ENCODE measurements at regions not wholly inside any gene's neighbourhood (a gene's known extent, or its start where the extent isn't known, plus 50 kb on each side); places are given as distances from the start of the nearest gene placed in this dataset.
A peak's percentile ranks its signal among the peaks of the same experiment; 100 is the strongest.

DNA sequence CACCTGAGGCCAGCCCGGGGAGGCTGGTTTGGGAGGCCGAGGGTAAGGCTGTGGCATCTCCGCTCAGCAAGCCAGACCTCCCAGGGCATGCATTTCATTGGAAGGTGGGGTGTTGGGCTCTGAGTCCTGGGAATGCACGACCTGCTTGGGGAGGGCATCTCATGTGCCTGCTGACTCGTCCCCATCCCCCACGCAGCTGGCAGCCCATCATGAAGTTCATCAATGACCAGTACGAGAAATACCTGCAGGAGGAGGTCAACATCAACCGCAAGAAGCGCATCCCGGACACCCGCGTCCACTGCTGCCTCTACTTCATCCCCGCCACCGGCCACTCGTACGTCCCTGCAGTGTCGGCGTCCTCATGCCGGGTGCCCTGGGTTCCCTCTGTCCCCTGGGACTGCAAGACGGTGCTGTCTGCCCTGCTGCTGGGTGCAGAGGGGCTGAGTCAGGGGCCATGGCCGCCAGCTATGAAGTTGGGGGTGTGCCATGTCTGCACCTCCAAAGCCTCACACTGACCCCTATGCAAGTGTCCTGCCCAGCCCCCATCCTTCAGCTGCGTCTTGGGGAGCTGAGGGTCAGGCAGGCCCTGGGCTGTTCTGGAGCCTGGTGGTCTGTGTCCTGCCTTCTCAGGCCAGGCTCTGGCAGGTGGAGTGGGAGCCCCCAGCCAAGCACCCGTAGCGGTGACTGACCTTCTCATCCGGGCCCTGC lies 347.9 kb downstream of the SEC14L1 start:
- no peak for DNase-seq (ENCODE audit: low spot score)

DNA sequence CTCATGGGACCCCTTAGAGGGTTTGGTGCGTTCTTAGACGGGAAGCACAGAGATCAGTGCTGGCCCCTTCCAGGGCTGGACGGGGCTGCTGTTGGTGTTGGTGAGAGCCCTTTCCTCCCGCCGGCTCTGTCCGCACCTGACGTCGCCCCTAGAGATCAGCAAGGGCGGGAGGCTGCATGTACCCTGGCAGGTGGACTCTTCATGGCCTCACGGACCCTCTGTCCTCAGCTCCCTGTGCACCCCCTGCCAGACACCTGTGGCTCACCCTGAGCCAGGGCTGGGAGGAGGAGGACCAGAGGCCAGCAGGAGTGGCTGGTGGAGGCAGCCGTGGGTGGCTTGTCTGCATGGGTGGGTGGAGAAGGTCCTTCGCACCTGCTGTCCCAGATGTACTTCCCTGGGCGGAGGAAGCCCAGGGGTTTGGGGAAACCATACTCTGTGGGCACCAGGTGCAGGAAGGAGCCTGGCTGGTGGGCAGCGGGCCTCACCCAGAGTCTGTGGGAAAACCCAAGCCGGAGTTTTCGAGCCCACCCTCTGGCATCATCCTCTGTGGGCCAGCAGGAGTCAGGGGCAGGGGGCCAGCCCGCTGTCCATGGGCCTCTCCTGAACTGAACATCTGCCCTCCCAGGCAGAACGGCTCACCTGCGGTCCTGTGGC lies 348.6 kb downstream of the SEC14L1 start:
- DNase-seq (ENCODE audit: low spot score): no peak

DNA sequence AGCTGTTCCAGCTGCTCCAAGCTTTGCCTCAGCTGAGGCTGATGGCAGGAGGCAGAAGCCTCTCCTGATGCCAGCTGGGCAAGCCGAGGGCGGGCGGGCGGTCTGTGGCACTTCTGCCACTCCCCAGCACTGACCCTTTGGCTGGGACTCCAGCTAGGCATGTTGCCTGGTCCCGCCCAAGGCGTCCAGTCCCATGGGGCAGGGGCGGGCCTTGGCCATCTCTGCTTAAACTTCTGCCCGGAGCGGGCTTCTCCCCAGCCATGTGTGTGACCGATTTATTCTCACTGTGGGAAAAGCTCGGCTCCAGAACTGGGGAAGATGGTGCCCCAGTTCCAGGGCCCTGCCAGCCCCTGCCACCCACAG lies 349.1 kb downstream of the SEC14L1 start:
- no peak for DNase-seq (ENCODE audit: low spot score)

DNA sequence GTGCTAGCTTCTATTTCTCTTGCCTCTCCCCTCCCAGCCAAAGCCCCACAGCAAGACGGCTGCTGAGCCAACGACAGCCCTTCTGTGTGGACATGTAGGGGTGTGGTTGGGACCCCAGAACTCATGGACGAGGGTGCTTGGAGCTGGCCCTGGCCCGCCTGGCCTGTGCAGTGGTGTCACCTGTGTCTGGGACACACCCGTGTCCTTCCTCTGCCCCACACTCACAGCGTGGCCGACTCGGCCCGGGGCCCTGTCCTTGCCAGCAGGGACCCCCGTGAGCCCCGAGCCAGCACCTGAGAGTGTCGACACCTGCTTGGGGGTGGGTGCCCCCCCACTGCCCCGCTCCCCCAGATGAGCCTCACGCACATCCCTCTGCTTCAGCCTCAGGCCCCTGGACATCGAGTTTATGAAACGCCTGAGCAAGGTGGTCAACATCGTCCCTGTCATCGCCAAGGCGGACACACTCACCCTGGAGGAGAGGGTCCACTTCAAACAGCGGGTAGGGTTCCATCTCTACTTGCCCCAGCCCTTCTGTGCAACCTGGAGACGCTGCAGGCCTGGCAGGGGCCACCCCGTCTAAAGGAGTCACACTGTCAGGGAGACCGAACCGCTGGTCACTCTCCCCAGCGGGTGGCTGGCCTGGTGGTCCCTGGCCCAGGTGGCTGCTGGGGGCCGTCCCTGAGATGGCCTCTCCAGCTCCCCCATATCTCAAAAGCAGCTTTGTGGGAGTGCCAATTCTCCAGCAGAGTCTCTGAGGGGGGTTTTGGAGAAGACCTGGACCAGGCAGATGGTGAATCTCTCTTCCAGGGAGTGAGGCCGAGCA lies 349.8 kb downstream of the SEC14L1 start:
- no peak for DNase-seq (ENCODE audit: low spot score)

DNA sequence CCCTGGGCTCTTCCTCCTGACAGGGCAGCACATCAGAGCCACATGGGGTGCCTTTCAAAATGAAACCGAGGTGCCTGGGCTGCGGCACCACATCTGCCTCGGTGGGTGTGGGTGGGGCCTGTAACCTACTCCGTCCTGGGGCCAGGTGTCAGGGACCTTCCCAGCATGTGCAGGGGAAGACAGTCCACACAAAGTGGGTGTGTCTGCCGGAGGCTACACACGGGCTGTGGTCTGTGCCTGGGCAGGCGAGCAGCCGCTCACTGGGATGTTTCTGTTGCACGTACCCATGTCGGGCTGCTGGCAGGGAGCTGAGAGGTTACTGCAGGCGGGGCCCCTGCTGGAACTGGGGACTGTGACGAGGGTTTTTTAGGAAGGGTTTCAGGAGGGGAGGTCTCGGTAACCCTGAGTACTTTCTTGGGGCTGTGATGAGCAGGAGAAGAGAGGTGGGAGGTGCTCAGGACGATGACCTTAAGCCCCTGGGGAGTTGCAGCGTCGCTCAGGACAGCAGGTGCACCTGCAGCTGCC lies 351.2 kb downstream of the SEC14L1 start:
- peak; percentile 65 for DNase-seq (ENCODE audit: low spot score)

DNA sequence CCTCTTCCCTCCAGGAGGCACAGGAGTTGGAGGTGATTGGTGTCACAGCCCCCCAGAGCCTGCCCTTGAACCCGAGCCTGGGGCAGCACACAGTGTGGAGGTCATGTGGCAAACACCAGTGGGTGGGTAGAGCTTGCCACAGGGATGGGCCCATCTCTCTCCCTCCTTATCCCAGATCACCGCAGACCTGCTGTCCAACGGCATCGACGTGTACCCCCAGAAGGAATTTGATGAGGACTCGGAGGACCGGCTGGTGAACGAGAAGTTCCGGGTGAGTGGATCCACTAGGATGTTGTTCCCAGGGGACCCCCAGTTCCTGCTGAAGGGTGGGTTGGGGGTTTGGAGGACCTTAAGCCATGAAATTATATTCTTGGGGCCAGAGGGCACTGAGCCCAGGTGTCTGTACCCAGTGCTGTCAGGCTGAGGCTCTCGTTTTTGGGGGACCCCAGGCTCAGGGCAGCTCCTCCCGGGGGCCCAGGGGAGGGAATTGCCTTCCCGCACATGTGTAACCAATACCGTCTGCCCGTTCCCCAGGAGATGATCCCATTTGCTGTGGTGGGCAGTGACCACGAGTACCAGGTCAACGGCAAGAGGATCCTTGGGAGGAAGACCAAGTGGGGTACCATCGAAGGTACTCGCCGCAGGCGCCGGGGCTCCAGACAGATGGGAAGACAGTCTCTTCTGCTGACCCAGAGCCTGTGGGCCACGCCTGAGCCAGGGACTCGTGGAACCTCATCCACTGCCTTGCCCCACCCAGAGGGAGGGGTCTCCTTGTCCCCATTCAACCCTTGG lies 351.9 kb downstream of the SEC14L1 start:
- DNase-seq (ENCODE audit: low spot score): no peak

DNA sequence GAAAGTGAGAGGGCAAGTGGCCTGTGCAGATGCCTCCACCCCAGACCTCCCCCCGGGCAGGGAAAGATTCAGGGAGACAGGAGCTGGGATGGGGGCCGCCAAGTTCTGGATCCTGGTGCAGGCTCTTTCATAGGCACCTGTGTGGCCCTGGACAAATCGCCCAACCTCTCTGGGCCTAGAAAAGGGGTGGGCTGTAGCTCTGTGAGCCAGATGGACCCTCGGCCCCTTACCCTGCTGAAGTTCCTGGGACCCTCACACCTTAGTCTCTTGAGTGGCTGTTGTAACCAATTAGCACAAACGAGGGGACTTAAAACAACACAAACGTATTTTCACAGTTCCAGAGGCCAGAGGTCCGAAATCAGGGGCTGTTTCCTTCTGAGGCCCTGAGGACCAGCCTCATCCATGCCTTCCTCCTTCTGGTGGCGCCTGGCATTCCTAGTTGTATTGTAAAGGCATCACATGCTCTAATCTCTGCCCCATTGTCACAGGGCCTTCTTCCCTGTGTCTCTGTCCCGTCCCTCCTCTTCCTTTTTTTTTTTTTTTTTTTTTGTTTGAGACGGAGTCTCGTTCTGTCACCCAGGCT lies 352.6 kb downstream of the SEC14L1 start:
- DNase-seq (ENCODE audit: low spot score): no peak

DNA sequence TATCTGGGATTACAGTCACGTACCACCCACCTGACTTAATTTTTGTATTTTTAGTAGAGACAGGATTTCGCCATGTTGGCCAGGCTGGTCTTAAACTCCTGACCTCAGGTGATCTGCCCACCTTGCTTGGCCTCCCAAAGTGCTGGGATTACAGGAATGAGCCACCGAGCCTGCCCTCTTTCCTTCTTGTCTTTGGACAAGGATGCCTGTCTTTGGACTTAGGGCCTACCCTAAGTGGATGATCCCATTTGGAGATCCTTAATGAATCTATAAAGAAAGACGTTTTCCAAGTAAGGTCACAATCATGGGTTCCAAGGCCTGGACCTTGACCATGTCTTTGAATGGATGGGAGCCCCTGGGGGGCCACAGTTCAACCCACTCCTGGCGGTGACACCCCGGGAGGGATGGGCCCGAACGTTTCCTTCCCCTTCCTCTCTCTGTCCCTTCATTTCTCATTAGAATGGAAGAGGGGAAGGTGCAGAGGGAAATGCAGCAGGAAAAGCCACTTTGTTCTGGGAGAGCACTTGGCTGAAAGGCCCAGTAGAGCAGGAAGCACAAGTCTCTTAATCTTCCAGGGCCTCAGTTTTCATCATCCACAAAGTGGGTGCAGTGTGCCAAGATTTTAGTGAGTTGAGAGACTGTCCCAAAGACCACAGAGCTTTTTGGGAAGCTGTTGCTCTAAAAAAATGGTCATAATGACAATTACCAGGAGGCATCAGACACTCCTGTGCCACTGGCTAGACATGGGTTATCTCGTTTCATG lies 353.3 kb downstream of the SEC14L1 start:
- no peak for DNase-seq (ENCODE audit: low spot score)

DNA sequence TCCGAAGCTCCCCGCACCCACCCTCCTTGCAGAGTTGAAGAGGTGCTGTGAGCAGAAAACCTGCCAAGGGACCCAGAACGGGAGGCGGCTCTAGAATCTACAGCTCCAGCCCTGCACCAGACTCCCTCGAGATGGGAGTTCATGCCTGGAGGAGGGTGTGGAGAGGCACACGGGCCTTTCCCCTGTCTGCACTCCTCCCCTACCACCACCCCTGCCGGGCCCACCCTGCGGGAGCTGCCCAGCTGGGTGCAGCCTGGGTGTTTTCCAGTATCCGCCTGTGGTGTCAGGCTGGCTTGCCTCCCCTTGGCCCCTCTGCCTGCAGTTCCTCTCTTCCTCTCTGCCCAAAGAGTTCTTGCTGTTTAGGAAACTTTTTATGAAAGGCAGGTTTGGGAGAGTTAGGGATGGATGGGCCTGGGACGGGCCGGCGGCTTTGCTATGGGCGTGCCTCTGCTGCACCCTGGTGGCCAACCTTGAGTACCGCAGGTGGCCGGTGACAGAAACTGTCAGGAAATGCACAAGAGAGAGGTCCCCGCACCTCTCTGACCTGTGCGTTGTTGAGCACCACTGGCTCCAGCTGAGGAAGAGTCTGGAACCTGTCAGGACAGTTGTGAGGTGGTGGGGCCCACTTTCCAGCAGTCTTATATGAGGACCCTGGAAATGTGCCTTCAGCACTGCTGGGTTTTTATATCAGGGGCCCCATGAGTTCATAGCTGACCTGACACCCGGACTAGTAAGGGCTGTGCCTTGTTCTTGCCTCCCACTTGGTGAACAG lies 354.1 kb downstream of the SEC14L1 start:
- peak; percentile 85 for DNase-seq (ENCODE audit: low spot score)

DNA sequence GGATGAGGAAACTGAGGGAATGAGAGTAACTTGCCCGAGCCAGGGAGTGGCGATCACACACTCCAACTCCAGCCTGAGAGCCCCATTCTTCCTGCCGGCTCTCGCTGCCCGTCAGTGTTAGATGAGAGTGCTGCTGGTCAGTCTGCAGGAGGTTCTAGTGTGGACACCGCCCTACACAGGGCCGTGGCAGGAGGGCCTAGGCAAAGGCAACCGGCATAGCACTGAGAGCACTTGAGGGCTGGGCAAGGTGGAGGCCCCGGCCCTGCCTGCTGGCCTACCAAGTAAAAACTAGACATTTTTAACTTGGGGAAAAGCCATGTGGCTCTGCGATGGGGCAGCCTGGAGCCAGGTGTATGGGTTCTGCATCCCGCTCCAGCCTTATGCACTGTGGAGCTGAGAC lies 354.8 kb downstream of the SEC14L1 start:
- DNase-seq (ENCODE audit: low spot score): no peak

DNA sequence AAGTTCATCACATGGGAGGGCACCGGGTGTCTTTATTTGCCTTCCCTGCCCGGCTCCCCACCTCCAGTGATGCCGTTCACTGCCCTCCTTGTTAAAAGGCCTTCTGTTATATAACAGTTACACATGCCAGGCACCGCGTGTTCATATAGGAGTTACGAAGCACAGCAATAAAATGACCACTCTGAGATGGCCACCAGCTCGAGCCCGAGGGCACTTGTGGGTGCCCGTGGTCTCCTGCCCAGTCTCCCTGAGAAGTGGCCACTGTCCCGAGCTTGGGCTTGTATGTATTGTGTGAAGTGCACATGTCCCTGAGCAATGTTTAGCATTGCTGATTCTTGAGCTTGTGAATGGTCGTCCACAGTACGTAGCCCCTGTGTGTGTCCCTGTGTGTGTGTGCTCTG lies 355.6 kb downstream of the SEC14L1 start:
- no peak for DNase-seq (ENCODE audit: low spot score)

DNA sequence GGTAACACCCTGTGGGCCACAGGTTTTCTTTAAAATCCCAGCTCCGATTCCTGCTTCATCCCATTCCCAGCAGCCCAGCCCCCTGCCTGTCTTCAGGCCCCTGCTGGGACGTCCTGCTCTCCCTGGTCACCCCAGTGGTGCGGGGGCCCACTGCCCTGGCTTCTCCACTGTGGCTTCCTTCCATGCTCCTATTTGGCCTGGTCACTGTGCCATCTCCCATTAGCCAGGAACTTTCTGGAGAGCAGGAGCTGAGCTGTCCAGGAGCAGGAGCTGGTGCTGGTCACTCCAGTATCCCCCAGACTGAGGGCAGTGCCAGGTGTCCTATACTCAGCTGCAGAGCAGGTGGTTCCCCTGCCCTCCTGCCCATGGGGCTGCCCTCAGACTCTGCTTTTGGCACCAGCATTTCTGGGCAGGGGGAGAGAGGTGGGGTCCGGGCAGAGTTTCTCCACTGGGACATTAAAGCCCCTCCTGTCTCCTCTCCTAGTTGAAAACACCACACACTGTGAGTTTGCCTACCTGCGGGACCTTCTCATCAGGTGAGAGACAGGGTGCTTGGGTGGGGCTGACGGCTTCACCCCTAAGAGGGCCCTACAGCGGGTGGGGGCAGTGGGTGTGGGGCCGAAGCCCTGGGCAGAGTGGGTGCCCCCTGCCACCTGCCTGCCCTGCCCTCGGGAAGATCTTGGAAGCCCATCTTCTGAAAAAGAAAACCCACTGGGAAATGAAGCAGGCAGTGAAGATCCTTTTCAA lies 356.2 kb downstream of the SEC14L1 start:
- DNase-seq (ENCODE audit: low spot score): no peak

DNA sequence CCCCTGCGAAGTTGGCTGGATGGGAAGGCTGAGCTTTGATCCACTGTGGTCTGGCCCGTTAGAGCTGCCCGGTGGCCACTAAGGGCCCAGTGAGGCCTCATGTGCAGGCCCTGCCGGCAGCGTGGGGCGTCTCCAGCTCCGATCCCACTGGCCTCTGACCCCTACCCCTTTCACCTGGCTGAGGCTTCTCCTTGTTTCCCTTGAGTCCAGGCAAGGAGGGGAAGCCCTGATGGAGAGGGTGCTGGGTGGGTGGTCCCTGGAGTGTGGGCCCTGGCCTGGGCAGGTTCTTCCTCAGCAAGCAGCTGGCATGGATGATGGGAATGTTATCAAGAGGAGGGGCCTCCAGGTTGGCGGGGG lies 356.8 kb downstream of the SEC14L1 start:
- DNase-seq (ENCODE audit: low spot score): no peak

DNA sequence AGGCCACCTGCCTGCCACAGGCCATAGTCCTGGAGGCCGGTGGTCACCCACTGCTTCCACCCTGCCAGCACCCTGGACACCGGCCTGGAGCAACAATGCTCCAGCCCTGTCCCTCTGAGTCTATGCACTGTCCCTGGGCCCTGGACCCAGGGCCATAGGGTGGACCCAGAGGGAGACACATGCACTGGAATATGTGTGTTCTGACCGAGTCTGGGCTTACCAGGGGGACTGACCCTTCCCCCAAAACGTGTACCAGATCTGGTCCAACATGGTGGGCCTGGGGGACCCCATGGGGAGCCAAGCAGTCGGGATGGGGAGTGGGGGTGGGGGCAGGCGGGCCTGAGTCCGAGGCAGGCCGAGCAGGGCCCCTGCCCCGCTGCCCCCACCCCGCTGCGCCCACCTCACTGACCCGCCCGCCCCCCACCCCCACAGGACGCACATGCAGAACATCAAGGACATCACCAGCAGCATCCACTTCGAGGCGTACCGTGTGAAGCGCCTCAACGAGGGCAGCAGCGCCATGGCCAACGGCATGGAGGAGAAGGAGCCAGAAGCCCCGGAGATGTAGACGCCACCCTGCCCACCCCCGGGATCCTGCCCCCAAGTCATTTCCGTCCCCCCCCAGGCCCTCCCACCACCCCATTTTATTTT lies 357.4 kb downstream of the SEC14L1 start:
- no peak for DNase-seq (ENCODE audit: low spot score)

DNA sequence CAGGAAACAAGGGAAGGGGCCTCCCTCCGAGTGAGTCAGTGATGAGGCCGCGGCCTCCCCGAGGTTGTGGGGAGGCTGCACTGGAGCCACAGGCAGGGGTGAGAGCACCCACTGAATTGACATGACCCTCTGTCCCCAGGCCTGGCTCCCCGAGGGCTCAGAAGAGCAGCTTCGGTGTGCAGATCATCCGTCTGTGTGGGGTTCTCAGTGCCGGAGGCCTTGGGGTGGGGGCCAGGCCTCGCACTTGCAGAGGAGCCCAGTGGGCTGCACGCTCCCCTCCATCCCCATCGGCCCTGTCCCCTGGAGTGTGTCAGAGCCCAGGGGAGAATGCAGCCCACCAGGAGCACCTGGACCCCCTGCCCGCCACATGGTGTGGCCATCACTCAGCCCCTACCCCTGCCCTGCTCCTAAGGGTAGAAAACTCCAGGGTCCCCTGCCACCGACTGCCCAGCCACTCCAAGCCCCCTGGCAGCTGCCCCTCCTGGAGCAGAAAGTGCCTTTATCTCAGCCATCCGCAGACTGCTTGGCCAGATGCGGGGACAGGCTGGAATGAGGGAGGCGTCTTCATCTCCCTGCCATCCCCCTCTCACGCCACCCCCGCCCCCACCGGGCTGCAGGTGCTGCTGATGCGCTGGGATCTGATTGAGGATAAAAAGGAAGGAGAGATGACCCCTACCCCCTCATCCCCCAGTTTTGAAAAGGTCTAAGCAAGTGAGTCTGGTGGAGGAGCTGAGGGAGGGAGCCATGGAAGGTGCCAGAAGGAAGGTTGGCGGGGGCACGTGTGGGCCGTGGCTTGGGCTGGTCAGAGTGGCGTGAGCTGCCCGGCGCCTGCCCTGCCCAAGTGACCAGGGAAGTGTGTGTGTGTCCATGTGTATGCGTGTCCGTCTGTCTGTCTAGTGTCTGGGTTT lies 358.3 kb downstream of the SEC14L1 start:
- DNase-seq (ENCODE audit: low spot score): no peak

DNA sequence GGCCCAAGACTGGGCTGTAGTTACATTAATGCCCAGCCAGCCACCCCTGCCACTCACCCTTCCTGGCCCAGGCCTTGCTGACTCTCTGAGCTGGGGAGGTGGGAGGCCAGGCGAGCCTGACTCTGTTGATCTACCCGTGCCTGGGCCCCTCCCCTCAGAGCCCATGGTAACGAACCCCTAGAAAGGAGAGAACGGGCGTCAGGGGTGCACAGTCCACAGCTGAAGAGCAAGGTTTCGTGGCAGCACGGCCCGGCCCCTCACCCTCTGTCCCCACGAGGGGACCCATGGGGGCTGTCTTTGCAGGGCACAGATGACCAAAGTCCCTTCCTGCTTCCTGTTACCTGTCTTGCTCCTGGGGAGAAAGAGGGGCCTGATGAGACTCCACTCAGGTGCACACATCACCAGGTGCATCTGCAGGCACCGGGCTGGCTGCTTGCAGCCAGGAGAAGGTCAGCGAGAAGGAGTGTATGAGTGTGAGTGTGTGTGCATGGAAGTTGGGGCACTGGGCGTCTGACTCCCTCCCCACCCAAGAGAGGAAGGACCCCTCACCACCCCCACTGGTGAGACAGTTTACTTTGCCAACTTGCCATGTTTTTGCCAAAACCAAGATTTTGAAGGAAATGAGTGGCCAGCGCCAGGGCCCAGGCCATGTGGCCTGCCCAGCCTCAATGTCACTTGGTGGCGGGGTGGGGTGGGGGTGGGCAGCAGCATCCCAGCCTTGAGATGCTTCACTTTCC lies 359.1 kb downstream of the SEC14L1 start:
- DNase-seq (ENCODE audit: low spot score): no peak

DNA sequence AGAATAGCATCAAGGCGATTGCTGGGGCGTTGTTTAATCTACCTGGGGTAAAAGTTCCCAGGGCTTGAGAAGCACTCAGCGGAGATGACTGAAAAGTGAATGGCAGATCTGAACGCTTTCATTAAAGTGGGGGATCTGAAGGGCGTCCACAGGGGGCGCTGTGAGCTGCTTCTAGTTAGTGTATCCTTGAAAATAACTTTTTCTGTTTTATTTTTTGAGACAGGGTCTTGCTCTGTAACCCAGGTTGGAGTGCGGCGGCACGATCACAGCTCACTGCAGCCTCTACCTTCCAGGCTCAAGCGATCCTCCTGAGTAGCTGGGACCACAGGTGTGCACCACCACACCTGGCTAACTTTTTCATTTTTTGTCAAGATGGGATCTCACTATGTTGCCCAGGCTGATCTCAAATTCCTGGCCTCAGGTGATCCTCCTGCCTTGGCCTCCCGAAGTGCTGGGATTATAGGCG lies 360.4 kb downstream of the SEC14L1 start:
- DNase-seq (ENCODE audit: low spot score): no peak
